ENCODE measurements at regions not wholly inside any gene's neighbourhood (a gene's known extent, or its start where the extent isn't known, plus 50 kb on each side); places are given as distances from the start of the nearest gene placed in this dataset.

- intact Hi-C loops (cut with DNase I, micrococcal nuclease) = no loop called here
- H3K9me3 ChIP-seq (ENCODE audit: control insufficient read depth in 1 of 2, insufficient read depth in 1 of 2, low read length in 2 of 2) = no peaks in the 10 kb centered on the region
- H3K27me3 ChIP-seq (ENCODE audit: control insufficient read depth in 1 of 2, insufficient read depth in 2 of 2, low read length in 2 of 2) = no peaks in the 10 kb centered on the region
- Mint-ChIP-seq H3K36me3 (ENCODE audit: low read depth) (no peaks in the 10 kb centered on the region), H3K9me3 (peaks cover 6% of the 10 kb centered on the region), H3K27ac (no peak overlapping the region), H3K4me1 (ENCODE audit: low read depth) (no peaks in the 10 kb centered on the region), H3K4me3 (no peak overlapping the region), H3K27me3 (no peaks in the 10 kb centered on the region)
- CTCF ChIA-PET = no interaction called here
- no peak for DNase-seq
- H3K4me1 ChIP-seq (ENCODE audit: insufficient read depth, low read length) = no peaks in the 10 kb centered on the region
- H3K27ac ChIP-seq (ENCODE audit: low read depth in 1 of 2, low read length in 2 of 2) = no peak overlapping the region
- TF ChIP-seq, protein P1, sequence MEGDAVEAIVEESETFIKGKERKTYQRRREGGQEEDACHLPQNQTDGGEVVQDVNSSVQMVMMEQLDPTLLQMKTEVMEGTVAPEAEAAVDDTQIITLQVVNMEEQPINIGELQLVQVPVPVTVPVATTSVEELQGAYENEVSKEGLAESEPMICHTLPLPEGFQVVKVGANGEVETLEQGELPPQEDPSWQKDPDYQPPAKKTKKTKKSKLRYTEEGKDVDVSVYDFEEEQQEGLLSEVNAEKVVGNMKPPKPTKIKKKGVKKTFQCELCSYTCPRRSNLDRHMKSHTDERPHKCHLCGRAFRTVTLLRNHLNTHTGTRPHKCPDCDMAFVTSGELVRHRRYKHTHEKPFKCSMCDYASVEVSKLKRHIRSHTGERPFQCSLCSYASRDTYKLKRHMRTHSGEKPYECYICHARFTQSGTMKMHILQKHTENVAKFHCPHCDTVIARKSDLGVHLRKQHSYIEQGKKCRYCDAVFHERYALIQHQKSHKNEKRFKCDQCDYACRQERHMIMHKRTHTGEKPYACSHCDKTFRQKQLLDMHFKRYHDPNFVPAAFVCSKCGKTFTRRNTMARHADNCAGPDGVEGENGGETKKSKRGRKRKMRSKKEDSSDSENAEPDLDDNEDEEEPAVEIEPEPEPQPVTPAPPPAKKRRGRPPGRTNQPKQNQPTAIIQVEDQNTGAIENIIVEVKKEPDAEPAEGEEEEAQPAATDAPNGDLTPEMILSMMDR (IDR thresholded peaks at IDR 0.05) = no peak
- ATAC-seq (ENCODE audit: poor library complexity) = no peak
- no peak overlapping the region for H3K4me3 ChIP-seq (ENCODE audit: low read length)
- H3K36me3 ChIP-seq (ENCODE audit: insufficient read depth, low read length) = no peaks in the 10 kb centered on the region
- POLR2A ChIA-PET = no interaction called here
Measured at GRCh38 chr13:64627654-64628053, 2602.5 kb downstream of the PCDH9 start.

DNA sequence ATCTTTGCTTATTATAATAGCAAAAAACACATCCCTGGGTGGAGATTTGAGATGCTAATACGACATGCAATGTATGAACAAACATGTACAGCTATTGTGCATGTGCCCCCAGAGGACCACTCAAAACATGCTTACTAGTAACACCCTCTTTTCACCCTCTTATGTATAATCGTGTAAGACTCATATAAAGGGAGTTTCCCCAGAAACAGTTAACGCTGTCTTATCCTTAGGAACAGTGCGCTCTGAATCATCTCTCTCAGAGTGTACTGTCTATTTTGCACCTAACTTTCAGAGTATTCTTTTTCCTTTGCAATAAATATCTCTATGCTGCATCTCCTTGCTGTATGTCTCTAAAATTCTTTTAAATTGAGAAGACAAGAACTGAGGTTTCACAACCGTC lies 2604.0 kb downstream of the PCDH9 start:
- TF ChIP-seq, protein P1 (IDR thresholded peaks at IDR 0.05) = no peak
- Mint-ChIP-seq H3K4me1 (ENCODE audit: low read depth) (no peaks in the 10 kb centered on the region), H3K9me3 (peaks cover 6% of the 10 kb centered on the region), H3K27ac (no peak overlapping the region), H3K4me3 (no peak overlapping the region), H3K36me3 (ENCODE audit: low read depth) (no peaks in the 10 kb centered on the region), H3K27me3 (no peaks in the 10 kb centered on the region)
- H3K27ac ChIP-seq (ENCODE audit: low read depth in 1 of 2, low read length in 2 of 2) = no peak overlapping the region
- intact Hi-C loops (cut with DNase I, micrococcal nuclease) = no loop called here
- no peak overlapping the region for H3K4me3 ChIP-seq (ENCODE audit: low read length)
- H3K36me3 ChIP-seq (ENCODE audit: insufficient read depth, low read length) = no peaks in the 10 kb centered on the region
- H3K4me1 ChIP-seq (ENCODE audit: insufficient read depth, low read length) = no peaks in the 10 kb centered on the region
- H3K27me3 ChIP-seq (ENCODE audit: control insufficient read depth in 1 of 2, insufficient read depth in 2 of 2, low read length in 2 of 2) = no peaks in the 10 kb centered on the region
- no peaks in the 10 kb centered on the region for H3K9me3 ChIP-seq (ENCODE audit: control insufficient read depth in 1 of 2, insufficient read depth in 1 of 2, low read length in 2 of 2)
- ATAC-seq (ENCODE audit: poor library complexity) (no peak), DNase-seq (no peak)
- ChIA-PET POLR2A (no interaction called here), CTCF (no interaction called here)

DNA sequence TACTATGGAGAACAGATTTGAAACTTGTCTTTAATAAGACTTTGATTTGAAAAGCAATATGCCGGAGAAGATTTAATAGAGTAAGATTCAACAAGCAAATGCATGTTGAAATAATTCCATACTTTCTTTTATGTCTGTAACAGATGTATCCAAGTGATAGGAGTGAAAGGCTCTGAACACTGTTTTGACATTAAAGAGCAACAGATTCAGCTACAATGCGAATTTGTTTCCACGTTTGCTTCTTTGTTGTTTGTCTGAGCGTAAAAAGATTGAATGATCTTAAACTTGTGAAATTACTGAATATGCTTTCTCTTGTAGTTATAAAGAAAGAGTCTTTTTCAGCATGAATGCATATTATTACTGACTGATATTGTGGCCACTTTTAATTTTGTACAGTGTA lies 2612.9 kb downstream of the PCDH9 start:
- H3K4me1 ChIP-seq (ENCODE audit: insufficient read depth, low read length) = no peaks in the 10 kb centered on the region
- no peaks in the 10 kb centered on the region for H3K27me3 ChIP-seq (ENCODE audit: control insufficient read depth in 1 of 2, insufficient read depth in 2 of 2, low read length in 2 of 2)
- ChIA-PET CTCF (no interaction called here), POLR2A (no interaction called here)
- intact Hi-C loops (cut with DNase I, micrococcal nuclease) = no loop called here
- no peak overlapping the region for H3K27ac ChIP-seq (ENCODE audit: low read depth in 1 of 2, low read length in 2 of 2)
- peaks cover 4% of the 10 kb centered on the region for H3K9me3 Mint-ChIP-seq
- no peaks in the 10 kb centered on the region for H3K36me3 ChIP-seq (ENCODE audit: insufficient read depth, low read length)
- TF ChIP-seq, protein P1 (IDR thresholded peaks at IDR 0.05) = no peak
- ATAC-seq (ENCODE audit: poor library complexity) (no peak), DNase-seq (no peak)
- peaks cover 4 to 5% of the 10 kb centered on the region in 2 experiments for H3K9me3 ChIP-seq (ENCODE audit: control insufficient read depth in 1 of 2, insufficient read depth in 1 of 2, low read length in 2 of 2)
- H3K4me3 ChIP-seq (ENCODE audit: low read length) = no peak overlapping the region
- no peak overlapping the region for H3K27ac Mint-ChIP-seq
- no peak overlapping the region for H3K4me3 Mint-ChIP-seq
- no peaks in the 10 kb centered on the region for H3K36me3 Mint-ChIP-seq (ENCODE audit: low read depth)
- no peaks in the 10 kb centered on the region for H3K27me3 Mint-ChIP-seq
- no peaks in the 10 kb centered on the region for H3K4me1 Mint-ChIP-seq (ENCODE audit: low read depth)
